GM18867 (cell line): ENCODE measurements at regions not wholly inside any gene's neighbourhood (a gene's known extent, or its start where the extent isn't known, plus 50 kb on each side); places are given as distances from the start of the nearest gene placed in this dataset.
"Not testable (repeated sequence)": the region's sequence is repeated elsewhere in the genome, so short reads cannot be mapped to it uniquely, and the experiment has no call there.

Source experiments
- ATAC-seq: cut with Tn5 transposase; IDR thresholded peaks from one replicate; pipeline ENCODE4 v1.9.1; 2021; ENCODE audit warnings: mild to moderate bottlenecking, moderate library complexity; ENCODE audit not compliant: unreplicated experiment

- no peak for ATAC-seq
Measured at GRCh38 chr1:68777851-68778250, 281.0 kb upstream of the DEPDC1 start.

GRCh38 chr1:68779841-68780240, 283.0 kb upstream of the DEPDC1 start:
- ATAC-seq = not testable (repeated sequence)

GRCh38 chr1:68780919-68781318, 284.0 kb upstream of the DEPDC1 start:
- no peak for ATAC-seq

GRCh38 chr1:68782890-68783289, 286.0 kb upstream of the DEPDC1 start:
- no peak for ATAC-seq

GRCh38 chr1:68785328-68785727, 288.4 kb upstream of the DEPDC1 start:
- ATAC-seq = no peak

GRCh38 chr1:68788762-68789161, 291.9 kb upstream of the DEPDC1 start:
- ATAC-seq = no peak

GRCh38 chr1:68791800-68792199, 294.9 kb upstream of the DEPDC1 start:
- no peak for ATAC-seq

GRCh38 chr1:68795956-68796355, 299.1 kb upstream of the DEPDC1 start:
- ATAC-seq = no peak

GRCh38 chr1:68796888-68797287, 300.0 kb upstream of the DEPDC1 start:
- no peak for ATAC-seq

- ATAC-seq = no peak
Measured at GRCh38 chr1:68798071-68798470, 301.2 kb upstream of the DEPDC1 start.

- ATAC-seq = no peak
Measured at GRCh38 chr1:68799096-68799495, 302.2 kb upstream of the DEPDC1 start.

- ATAC-seq = no peak
Measured at GRCh38 chr1:68800182-68800581, 303.3 kb upstream of the DEPDC1 start.

- ATAC-seq = no peak
Measured at GRCh38 chr1:68801440-68801839, 304.6 kb upstream of the DEPDC1 start.

- no peak for ATAC-seq
Measured at GRCh38 chr1:68805097-68805641, 308.3 kb upstream of the DEPDC1 start.

- no peak for ATAC-seq
Measured at GRCh38 chr1:68808351-68808750, 311.5 kb upstream of the DEPDC1 start.

- ATAC-seq = no peak
Measured at GRCh38 chr1:68811806-68812205, 314.9 kb upstream of the DEPDC1 start.

GRCh38 chr1:68812333-68812732, 315.5 kb upstream of the DEPDC1 start:
- no peak for ATAC-seq

GRCh38 chr1:68814067-68814466, 317.2 kb upstream of the DEPDC1 start:
- ATAC-seq = no peak

- ATAC-seq = no peak
Measured at GRCh38 chr1:68815632-68816031, 318.8 kb upstream of the DEPDC1 start.

- not testable (repeated sequence) for ATAC-seq
Measured at GRCh38 chr1:68817505-68818210, 320.8 kb upstream of the DEPDC1 start.

- ATAC-seq = no peak
Measured at GRCh38 chr1:68819190-68819829, 322.4 kb upstream of the DEPDC1 start.

GRCh38 chr1:68820151-68820550, 323.3 kb upstream of the DEPDC1 start:
- no peak for ATAC-seq
